Sigmoid colon (tissue), 6 donors: ENCODE measurements at regions not wholly inside any gene's neighbourhood (a gene's known extent, or its start where the extent isn't known, plus 50 kb on each side); places are given as distances from the start of the nearest gene placed in this dataset.

Source experiments
- DNase-seq: peaks from one replicate; pipeline ENCODE4 v3.0.0-alpha.2; 2019
- H3K27ac ChIP-seq, 4 donors: fragments of 200-600 bp; sonication (generic); one replicate each; pipeline ENCODE4 v1.5.1; 2016 to 2019; ENCODE audit warnings: mild to moderate bottlenecking in 1 of 4
- H3K27me3 ChIP-seq, 3 donors: fragments of 200-600 bp; sonication (generic); one replicate each; pipeline ENCODE4 v1.5.1; 2019; ENCODE audit warnings: mild to moderate bottlenecking in 1 of 3
- H3K36me3 ChIP-seq, 4 donors: fragments of 200-600 bp; sonication (generic); one replicate each; pipeline ENCODE4 v1.5.1; 2016 to 2019
- H3K4me1 ChIP-seq, 4 donors: fragments of 200-600 bp; sonication (generic); one replicate each; pipeline ENCODE4 v1.5.1; 2017 to 2019
- H3K4me3 ChIP-seq, 4 donors: fragments of 200-600 bp; sonication (generic); one replicate each; pipeline ENCODE4 v1.5.1; 2017 to 2019; ENCODE audit warnings: mild to moderate bottlenecking in 2 of 4, moderate library complexity in 1 of 4
- H3K9me3 ChIP-seq, 4 donors: fragments of 200-600 bp in 3 of 4; sonication (generic) in 3 of 4; one replicate each; pipeline versions ENCODE4 v1.5.1 to v1.6.1; 2013 to 2019
- EP300 ChIP-seq, 4 donors: sonication (generic); formaldehyde crosslinking; IDR thresholded peaks; one replicate each; pipeline ENCODE4 v1.6.1; 2017; ENCODE audit warnings: antibody characterized with exemption in 4 of 4
- POLR2A ChIP-seq, 2 donors: fragments of 450-650 bp; IDR thresholded peaks; one replicate each; pipeline ENCODE4 v1.6.1; 2016; ENCODE audit warnings: antibody characterized with exemption in 2 of 2, mild to moderate bottlenecking in 2 of 2, moderate library complexity in 2 of 2
- POLR2AphosphoS5 ChIP-seq, 4 donors: sonication (generic); formaldehyde crosslinking; IDR thresholded peaks; one replicate each; pipeline ENCODE4 v1.6.1; 2017; ENCODE audit warnings: antibody characterized with exemption in 4 of 4
- WGBS, 2 donors: extraction: QIAGEN DNeasy Blood & Tissue Kit; methylation state at CpG; one replicate each; pipeline ENCODE4 v1.1.7; 2013; 5-methylcytosine and 5-hydroxymethylcytosine counted together
- intact Hi-C: fragments of 100-400 bp; cut with DNase I; formaldehyde crosslinking; loops from one replicate; pipeline ENCODE4 v1.15.1; 2023
- TF ChIP-seq, protein P1 (sequence below), 4 experiments: fragments of 450-650 bp in 3 of 4; fragments of 200-600 bp in 1 of 4; IDR thresholded peaks; one replicate each; pipeline ENCODE4 v1.5.1; 2016 to 2019; ENCODE audit warnings: antibody characterized with exemption in 4 of 4, mild to moderate bottlenecking in 3 of 4, moderate library complexity in 2 of 4
- donor health status: healthy with polysubstance abuse.
- donor health status: healthy.

DNA sequence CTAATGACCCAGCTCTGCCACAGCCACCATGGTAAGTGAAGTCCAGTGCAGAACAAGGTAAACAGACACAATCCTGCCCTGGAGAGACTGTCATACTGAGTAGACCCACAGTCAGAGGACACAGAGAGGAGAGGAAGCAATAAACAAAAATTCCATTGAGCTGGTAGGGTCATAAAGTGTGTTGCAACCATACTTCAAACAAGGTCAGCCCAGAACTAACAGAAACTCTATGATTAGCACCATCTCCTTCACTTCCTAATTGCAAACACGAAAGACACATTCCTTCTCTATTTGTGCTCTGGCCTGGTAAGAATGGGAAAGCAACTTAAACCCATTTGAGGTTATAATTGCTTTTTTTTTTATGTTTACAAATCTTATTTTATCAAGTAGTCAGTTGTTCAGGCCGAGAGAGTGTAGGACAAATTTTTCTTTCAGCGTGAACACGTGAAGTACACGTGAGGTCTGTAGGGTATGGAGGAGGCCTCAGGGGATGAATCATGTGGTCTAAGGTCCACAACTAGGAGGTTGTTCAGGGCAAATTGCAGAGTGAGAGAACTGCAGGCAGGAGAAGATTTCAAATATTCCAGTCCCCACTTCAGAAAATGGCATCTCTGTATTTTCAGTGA is 71.4 kb upstream of the GLS start:
- H3K4me1 ChIP-seq = peaks cover 0 to 9% (median 3%) of the 10 kb centered on the region in 4 donors
- H3K27me3 ChIP-seq = no peaks in the 10 kb centered on the region
- no peak for DNase-seq
- H3K4me3 ChIP-seq = no peak overlapping the region
- H3K27ac ChIP-seq = no peak overlapping the region
- 16 to 59% methylated on average over 5 of the region's 5 CpGs for WGBS, 2 donors
- H3K36me3 ChIP-seq = no peaks in the 10 kb centered on the region
- H3K9me3 ChIP-seq = no peaks in the 10 kb centered on the region
- TF ChIP-seq EP300 (IDR thresholded peaks at IDR 0.05) (no peak), POLR2AphosphoS5 (IDR thresholded peaks at IDR 0.05) (no peak), POLR2A (IDR thresholded peaks at IDR 0.05) (no peak)
- TF ChIP-seq, protein P1, sequence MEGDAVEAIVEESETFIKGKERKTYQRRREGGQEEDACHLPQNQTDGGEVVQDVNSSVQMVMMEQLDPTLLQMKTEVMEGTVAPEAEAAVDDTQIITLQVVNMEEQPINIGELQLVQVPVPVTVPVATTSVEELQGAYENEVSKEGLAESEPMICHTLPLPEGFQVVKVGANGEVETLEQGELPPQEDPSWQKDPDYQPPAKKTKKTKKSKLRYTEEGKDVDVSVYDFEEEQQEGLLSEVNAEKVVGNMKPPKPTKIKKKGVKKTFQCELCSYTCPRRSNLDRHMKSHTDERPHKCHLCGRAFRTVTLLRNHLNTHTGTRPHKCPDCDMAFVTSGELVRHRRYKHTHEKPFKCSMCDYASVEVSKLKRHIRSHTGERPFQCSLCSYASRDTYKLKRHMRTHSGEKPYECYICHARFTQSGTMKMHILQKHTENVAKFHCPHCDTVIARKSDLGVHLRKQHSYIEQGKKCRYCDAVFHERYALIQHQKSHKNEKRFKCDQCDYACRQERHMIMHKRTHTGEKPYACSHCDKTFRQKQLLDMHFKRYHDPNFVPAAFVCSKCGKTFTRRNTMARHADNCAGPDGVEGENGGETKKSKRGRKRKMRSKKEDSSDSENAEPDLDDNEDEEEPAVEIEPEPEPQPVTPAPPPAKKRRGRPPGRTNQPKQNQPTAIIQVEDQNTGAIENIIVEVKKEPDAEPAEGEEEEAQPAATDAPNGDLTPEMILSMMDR (IDR thresholded peaks at IDR 0.05) = no peak
- intact Hi-C loops = loop anchor here (10.0 kb wide), 1 partner anchor 434 kb away; no protein-coding TSS in a partner anchor

DNA sequence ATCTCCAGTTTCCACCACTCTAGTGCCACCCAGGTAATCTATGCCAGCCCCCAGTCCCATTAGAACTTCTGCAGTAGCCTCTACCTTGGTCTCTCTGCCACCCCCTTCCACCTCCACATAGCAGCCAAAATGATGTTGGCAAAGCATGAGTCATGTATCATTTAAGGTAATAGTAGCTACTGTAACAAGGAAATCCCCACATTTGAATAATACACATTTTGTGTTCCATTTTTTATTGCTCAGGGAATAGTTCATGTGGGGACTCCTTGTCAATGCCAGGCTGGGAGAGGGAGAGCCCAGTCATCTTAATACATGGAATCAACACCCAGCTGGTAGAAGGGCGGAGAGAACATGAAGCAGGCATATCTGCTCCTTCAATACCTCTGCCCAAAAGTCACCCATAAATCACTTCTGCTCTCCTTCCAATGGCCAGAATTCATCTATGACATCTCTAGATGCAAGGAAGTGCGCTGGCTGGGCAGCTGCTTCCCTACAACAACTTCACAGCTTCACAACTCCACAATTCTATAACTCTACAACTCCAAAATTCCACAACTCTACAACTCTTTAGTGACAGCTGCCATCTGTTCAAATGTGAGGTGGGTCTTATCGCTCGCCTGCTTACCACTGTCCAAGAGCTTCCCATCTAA is 70.6 kb upstream of the GLS start:
- TF ChIP-seq POLR2A (IDR thresholded peaks at IDR 0.05) (no peak), EP300 (IDR thresholded peaks at IDR 0.05) (no peak), POLR2AphosphoS5 (IDR thresholded peaks at IDR 0.05) (no peak)
- TF ChIP-seq, protein P1 (IDR thresholded peaks at IDR 0.05) = no peak
- H3K9me3 ChIP-seq = no peaks in the 10 kb centered on the region
- no peaks in the 10 kb centered on the region for H3K36me3 ChIP-seq
- peaks cover 0 to 7% (median 3%) of the 10 kb centered on the region in 4 donors for H3K4me1 ChIP-seq
- no peak overlapping the region for H3K4me3 ChIP-seq
- WGBS, 2 donors = 44 to 73% methylated on average over 4 of the region's 4 CpGs
- no peak overlapping the region for H3K27ac ChIP-seq
- no peaks in the 10 kb centered on the region for H3K27me3 ChIP-seq
- intact Hi-C loops = loop anchor here (10.0 kb wide), 1 partner anchor 435 kb away; no protein-coding TSS in a partner anchor
- no peak for DNase-seq

DNA sequence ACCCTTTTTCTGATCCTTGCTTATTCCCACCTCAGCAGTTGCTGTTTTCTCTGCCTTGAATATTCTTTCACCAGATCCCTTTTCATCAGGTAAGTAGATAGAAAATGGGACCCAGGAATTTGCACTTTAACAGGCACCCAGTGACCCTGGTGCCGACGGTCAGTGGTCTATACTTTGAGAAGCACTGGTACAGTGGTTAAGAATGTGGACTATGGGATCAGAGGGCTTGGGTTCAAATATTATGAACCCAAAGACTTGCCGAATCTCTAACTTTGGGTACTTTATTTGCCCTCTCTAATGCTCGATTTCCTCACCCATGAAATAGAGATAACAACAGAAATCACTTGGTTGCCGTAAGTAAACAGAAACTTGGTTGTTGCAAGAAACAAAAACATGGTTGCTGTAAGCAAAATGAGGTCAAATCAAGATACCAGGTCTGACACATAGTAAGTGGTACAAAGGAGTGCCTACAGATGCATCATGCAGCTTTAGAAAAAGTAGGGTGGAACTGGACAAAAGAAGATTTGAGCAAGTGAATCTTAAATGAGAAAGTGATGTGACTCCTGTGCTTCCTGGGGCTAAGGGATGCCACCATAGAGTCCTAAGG is 69.5 kb upstream of the GLS start:
- Histone ChIP-seq H3K4me3 (no peak overlapping the region), H3K9me3 (no peaks in the 10 kb centered on the region), H3K4me1 (peaks cover 0 to 7% (median 3%) of the 10 kb centered on the region in 4 donors), H3K27me3 (no peaks in the 10 kb centered on the region), H3K27ac (no peak overlapping the region), H3K36me3 (no peaks in the 10 kb centered on the region)
- DNase-seq = no peak
- intact Hi-C loops = no loop called here
- TF ChIP-seq EP300 (IDR thresholded peaks at IDR 0.05) (no peak), POLR2A (IDR thresholded peaks at IDR 0.05) (no peak), POLR2AphosphoS5 (IDR thresholded peaks at IDR 0.05) (no peak)
- TF ChIP-seq, protein P1 (IDR thresholded peaks at IDR 0.05) = no peak
- WGBS, 2 donors = 84 to 85% methylated on average over 5 of the region's 5 CpGs

DNA sequence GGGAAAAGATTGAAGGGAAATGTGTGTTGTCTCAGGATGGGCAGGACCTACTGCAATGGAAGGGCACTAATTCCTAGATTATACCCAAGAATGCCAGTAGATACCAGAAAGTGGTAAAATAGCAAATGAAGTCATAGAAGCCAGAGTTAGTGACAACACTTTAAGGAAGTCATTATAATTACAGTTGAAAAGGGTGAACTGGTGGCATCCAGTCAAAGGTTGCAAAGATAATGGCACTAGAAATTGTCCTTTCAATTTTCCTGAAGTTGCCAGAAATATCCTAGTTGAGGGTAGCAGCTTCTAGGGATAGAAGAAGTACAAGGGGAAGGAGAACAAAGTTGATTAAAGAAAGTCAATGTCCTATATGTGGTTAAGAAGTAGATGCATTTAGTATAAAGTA is 68.8 kb upstream of the GLS start:
- Histone ChIP-seq H3K27ac (no peak overlapping the region), H3K4me1 (peaks cover 0 to 7% (median 3%) of the 10 kb centered on the region in 4 donors), H3K36me3 (no peaks in the 10 kb centered on the region), H3K9me3 (no peaks in the 10 kb centered on the region), H3K27me3 (no peaks in the 10 kb centered on the region), H3K4me3 (no peak overlapping the region)
- DNase-seq = no peak
- intact Hi-C loops = no loop called here
- no peak for TF ChIP-seq EP300 (IDR thresholded peaks at IDR 0.05)
- TF ChIP-seq POLR2AphosphoS5 (IDR thresholded peaks at IDR 0.05) = no peak
- TF ChIP-seq POLR2A (IDR thresholded peaks at IDR 0.05) = no peak
- TF ChIP-seq, protein P1 (IDR thresholded peaks at IDR 0.05) = no peak
